Nephron (organoid): ENCODE measurements at regions not wholly inside any gene's neighbourhood (a gene's known extent, or its start where the extent isn't known, plus 50 kb on each side); places are given as distances from the start of the nearest gene placed in this dataset.

ENCODE experiments used
- H3K27ac Mint-ChIP-seq, 3 experiments: 2 replicates each; pipeline ENCODE4 v1.8.0; 2020; ENCODE audit warnings: mixed read lengths in 3 of 3, mild to moderate bottlenecking in 2 of 3, moderate library complexity in 1 of 3
- H3K27me3 Mint-ChIP-seq: 2 replicates; pipeline ENCODE4 v1.8.0; 2021; ENCODE audit warnings: low read depth, mild to moderate bottlenecking, moderate library complexity, mixed read lengths
- H3K36me3 Mint-ChIP-seq: 2 replicates; pipeline ENCODE4 v1.8.0; 2020; ENCODE audit warnings: low read depth, mixed read lengths
- H3K4me1 Mint-ChIP-seq: 2 replicates; pipeline ENCODE4 v1.8.0; 2020; ENCODE audit warnings: mixed read lengths
- H3K4me3 Mint-ChIP-seq, 3 experiments: 2 replicates each; pipeline ENCODE4 v1.8.0; 2020; ENCODE audit warnings: mild to moderate bottlenecking in 3 of 3, mixed read lengths in 3 of 3, moderate library complexity in 2 of 3
- H3K9me3 Mint-ChIP-seq: 2 replicates; pipeline ENCODE4 v1.8.0; 2020; ENCODE audit warnings: mixed read lengths
- CTCF ChIP-seq, 3 experiments: fragments of 200-600 bp; sonication (generic); IDR thresholded peaks; one replicate each; pipeline ENCODE4 v1.5.0; 2021; ENCODE audit warnings: antibody characterized with exemption in 3 of 3; ENCODE audit not compliant: unreplicated experiment in 3 of 3

GRCh38 chr21:17402937-17403336, 109.9 kb upstream of the CXADR start:
- H3K9me3 Mint-ChIP-seq: peaks cover 3% of the 10 kb centered on the region
- no peaks in the 10 kb centered on the region for H3K36me3 Mint-ChIP-seq
- no peaks in the 10 kb centered on the region for H3K4me1 Mint-ChIP-seq
- H3K4me3 Mint-ChIP-seq: no peak overlapping the region
- H3K27ac Mint-ChIP-seq: no peak overlapping the region
- no peak for TF ChIP-seq CTCF (IDR thresholded peaks at IDR 0.05; ENCODE audit: unreplicated experiment in 3 of 3)
- H3K27me3 Mint-ChIP-seq: no peaks in the 10 kb centered on the region

GRCh38 chr21:17406202-17406601, 106.6 kb upstream of the CXADR start:
- TF ChIP-seq CTCF (IDR thresholded peaks at IDR 0.05; ENCODE audit: unreplicated experiment in 3 of 3): no peak
- no peak overlapping the region for H3K27ac Mint-ChIP-seq
- peaks cover 3% of the 10 kb centered on the region for H3K9me3 Mint-ChIP-seq
- H3K36me3 Mint-ChIP-seq: no peaks in the 10 kb centered on the region
- H3K4me1 Mint-ChIP-seq: no peaks in the 10 kb centered on the region
- no peaks in the 10 kb centered on the region for H3K27me3 Mint-ChIP-seq
- no peak overlapping the region for H3K4me3 Mint-ChIP-seq

- Mint-ChIP-seq H3K4me3 (no peak overlapping the region), H3K27ac (peak overlapping the region in 2 of 3 experiments; percentile 16 to 78), H3K27me3 (peaks cover 9% of the 10 kb centered on the region), H3K36me3 (no peaks in the 10 kb centered on the region), H3K9me3 (no peaks in the 10 kb centered on the region), H3K4me1 (peaks cover 25% of the 10 kb centered on the region)
- TF ChIP-seq CTCF (IDR thresholded peaks at IDR 0.05; ENCODE audit: unreplicated experiment in 3 of 3): no peak
These were observed 98.1 kb upstream of the CXADR start for GRCh38 chr21:17414766-17415165.

- no peaks in the 10 kb centered on the region for H3K36me3 Mint-ChIP-seq
- no peak overlapping the region for H3K4me3 Mint-ChIP-seq
- TF ChIP-seq CTCF (IDR thresholded peaks at IDR 0.05; ENCODE audit: unreplicated experiment in 3 of 3): no peak
- peaks cover 9% of the 10 kb centered on the region for H3K27me3 Mint-ChIP-seq
- H3K27ac Mint-ChIP-seq: peak overlapping the region; percentile 47 to 94 (median 85)
- peaks cover 28% of the 10 kb centered on the region for H3K4me1 Mint-ChIP-seq
- no peaks in the 10 kb centered on the region for H3K9me3 Mint-ChIP-seq
These were observed 96.7 kb upstream of the CXADR start for GRCh38 chr21:17416139-17416538.

- no peak overlapping the region for H3K27ac Mint-ChIP-seq
- no peaks in the 10 kb centered on the region for H3K9me3 Mint-ChIP-seq
- H3K4me1 Mint-ChIP-seq: peaks cover 10% of the 10 kb centered on the region
These were observed 89.9 kb upstream of the CXADR start for GRCh38 chr21:17422931-17423330.

More at GRCh38 chr21:17422931-17423330, 89.9 kb upstream of the CXADR start:
- Mint-ChIP-seq H3K27me3 (peaks cover 3% of the 10 kb centered on the region), H3K36me3 (no peaks in the 10 kb centered on the region), H3K4me3 (no peak overlapping the region)
- no peak for TF ChIP-seq CTCF (IDR thresholded peaks at IDR 0.05; ENCODE audit: unreplicated experiment in 3 of 3)
